ENCODE measurements at regions not wholly inside any gene's neighbourhood (a gene's known extent, or its start where the extent isn't known, plus 50 kb on each side); places are given as distances from the start of the nearest gene placed in this dataset.

- TF ChIP-seq CTCF (conservative IDR thresholded peaks at IDR 0.05 in 1 of 2, IDR thresholded peaks at IDR 0.05 in 1 of 2; ENCODE audit: extremely low read depth in 1 of 2, insufficient read depth in 1 of 2, low read depth in 1 of 2, low read length in 2 of 2) (no peak), EZH2 (IDR thresholded peaks at IDR 0.05; ENCODE audit: borderline replicate concordance, low read length) (no peak)
These were observed 656.8 kb upstream of the NECTIN3 start for GRCh38 chr3:110414855-110415254.

Measured in mammary epithelial cell (primary cell).